Stomach (tissue), 4 donors: ENCODE measurements at regions not wholly inside any gene's neighbourhood (a gene's known extent, or its start where the extent isn't known, plus 50 kb on each side); places are given as distances from the start of the nearest gene placed in this dataset.

Source experiments
- CTCF ChIP-seq, 7 experiments: fragments of 450-650 bp in 4 of 7; fragments of 200-600 bp in 3 of 7; sonication (generic) in 3 of 7; IDR thresholded peaks; one replicate each; pipeline ENCODE4 v1.5.1; 2016 to 2019; ENCODE audit warnings: antibody characterized with exemption in 7 of 7, control low read depth in 2 of 7, mild to moderate bottlenecking in 1 of 7
- POLR2AphosphoS5 ChIP-seq, 3 donors: sonication (generic); formaldehyde crosslinking; IDR thresholded peaks; one replicate each; pipeline ENCODE4 v1.6.1; 2016; ENCODE audit warnings: antibody characterized with exemption in 3 of 3

DNA sequence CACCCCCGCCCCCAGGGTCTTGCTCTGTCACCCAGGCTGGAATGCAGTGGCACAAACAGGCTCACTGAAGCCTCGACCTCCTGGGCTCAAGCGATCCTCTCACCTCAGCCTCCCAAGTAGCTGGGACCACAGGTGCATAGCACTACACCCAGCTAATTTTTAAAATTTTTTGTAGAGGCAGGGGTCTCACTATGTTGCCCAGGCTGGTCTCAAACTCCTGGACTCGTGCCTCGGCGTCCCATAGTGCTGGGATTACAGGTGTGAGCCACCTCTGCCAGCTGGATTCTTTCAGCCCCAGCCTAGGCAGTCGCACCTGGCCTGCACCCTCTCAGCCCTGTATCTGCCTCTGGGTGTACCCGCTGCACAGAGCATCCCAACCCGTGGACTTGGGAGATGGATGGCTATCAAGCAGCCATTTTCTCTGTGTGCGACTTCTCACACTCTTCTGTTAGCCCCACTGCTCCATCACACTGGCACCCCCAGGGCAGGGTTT, 166.4 kb upstream of the HAAO start:
- TF ChIP-seq CTCF (IDR thresholded peaks at IDR 0.05): no peak
- TF ChIP-seq POLR2AphosphoS5 (IDR thresholded peaks at IDR 0.05): no peak
